ENCODE measurements at regions not wholly inside any gene's neighbourhood (a gene's known extent, or its start where the extent isn't known, plus 50 kb on each side); places are given as distances from the start of the nearest gene placed in this dataset.
"Not testable (repeated sequence)": the region's sequence is repeated elsewhere in the genome, so short reads cannot be mapped to it uniquely, and the experiment has no call there.

DNA sequence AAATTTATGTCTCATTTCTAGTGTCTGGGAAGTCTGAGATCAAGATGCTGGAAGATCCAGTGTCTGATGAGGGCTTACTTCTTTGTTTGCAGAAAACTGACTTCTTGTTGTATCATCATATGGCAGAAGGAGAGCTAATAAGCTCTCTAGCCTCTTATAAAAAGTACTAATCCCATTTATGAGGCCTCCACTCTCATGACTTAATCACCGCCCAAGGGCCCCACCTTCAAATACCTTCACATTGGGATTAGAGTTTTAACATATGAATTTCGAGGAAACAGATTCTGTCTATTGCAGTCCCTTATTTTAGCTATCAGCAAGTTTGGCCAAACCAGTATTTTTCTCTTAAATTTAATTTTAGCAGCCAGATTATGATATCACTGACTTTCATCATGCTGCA lies 150.2 kb upstream of the TMPRSS15 start:
- DNase-seq = no peak

DNA sequence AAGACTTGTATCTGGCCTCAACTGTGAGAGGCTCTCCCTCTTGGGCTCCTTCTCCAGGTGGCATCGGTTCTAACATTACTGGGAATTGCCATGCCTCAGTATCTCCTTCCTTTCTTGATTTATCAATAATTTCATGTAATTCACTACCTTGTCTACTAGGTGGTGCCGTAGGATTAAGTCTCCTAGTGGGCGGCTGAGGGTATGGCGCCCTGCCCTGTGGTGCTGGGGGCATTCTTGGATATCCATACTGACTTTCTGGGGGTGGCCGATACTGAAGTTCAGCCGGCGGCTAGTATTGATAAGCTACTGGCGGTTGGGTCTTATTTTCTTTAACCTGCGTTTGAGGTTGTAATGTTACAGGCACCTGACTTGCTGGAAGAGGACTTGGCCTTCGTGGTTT lies 164.2 kb upstream of the TMPRSS15 start:
- DNase-seq = not testable (repeated sequence)

DNA sequence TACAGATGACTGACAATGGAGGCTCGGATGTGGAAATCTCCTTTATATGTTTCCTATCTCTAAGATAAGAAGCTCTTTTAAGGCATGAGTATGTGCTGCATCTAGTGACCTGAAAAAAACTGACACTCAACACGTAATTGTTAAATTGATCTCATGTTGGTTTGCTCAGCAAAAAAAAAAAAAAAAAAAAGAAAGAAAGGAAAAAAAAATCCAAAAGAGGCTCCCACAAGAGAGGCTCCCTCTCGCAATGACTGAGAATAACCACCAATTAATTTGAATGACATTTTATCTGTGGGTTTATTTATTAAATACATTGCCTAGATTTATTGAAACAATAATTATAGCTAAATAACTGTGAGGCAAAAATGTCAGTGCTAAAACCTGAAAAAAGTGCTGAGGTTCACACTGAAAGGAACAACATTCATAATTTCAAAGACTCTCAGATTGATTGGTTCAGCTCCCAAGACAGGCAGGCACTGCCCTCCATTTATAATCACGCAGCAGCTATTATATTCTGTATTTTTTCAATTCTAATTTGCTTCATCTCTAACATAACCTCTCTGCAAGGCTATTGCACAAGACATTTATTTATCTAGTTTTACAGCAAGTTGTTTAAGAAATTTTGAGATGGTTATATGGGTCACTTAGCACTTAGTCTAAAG lies 184.5 kb upstream of the TMPRSS15 start:
- no peak for DNase-seq

DNA sequence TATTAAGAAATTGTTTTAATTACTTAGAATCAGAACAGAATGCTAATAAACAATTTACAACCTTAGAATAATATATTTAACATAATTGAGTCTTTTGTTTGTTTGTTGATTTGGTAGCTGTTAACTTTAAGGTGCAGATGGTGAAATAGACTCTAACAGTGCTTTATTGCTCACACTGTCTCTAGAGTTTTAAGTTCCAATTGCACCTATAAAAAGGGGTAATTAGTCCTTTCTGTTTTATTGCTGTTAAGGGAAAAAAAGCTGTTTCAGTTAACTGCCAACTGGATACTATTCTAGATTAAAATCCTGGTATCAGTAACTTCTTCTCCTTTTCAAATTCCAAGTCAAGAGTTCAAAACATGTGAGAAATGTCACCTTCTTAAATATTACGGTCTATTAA lies 197.6 kb upstream of the TMPRSS15 start:
- no peak for DNase-seq

DNA sequence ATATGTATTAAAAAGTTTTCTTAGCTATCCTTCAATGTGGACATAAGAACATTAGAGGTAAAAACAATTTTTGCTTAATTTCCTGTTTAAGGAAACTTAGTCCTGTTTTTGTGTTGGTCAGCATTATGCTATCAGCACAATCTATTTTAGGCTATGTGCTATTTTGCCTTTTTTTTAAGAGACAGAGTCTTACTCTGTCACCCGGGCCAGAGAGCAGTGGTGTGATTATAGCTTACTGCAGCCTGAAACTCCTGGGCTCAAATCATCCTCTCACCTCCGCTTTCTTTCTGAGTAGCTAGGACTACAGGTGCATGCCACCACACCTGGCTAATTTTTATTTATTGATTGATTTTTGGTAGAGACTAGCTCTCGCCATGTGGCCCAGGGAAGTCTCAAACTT lies 199.1 kb upstream of the TMPRSS15 start:
- DNase-seq = no peak

DNA sequence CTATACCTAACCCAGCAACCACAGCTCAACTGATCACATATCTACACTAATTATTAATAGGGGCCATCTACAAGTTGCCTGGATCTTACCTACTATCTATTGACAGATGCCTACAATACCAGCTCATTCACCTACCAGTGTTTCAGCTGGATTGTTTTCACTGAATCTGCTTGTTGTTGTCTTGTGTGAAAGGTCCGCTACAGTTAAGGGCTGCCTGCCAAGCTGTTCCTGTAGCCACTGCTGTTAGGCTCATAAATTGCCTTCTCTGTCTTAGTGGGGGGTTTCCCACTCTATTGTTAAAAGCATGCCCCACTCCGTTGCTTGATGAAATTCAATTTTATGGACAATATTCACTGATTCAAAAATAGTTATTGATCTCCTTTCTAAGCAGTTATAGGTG lies 199.7 kb upstream of the TMPRSS15 start:
- no peak for DNase-seq

DNA sequence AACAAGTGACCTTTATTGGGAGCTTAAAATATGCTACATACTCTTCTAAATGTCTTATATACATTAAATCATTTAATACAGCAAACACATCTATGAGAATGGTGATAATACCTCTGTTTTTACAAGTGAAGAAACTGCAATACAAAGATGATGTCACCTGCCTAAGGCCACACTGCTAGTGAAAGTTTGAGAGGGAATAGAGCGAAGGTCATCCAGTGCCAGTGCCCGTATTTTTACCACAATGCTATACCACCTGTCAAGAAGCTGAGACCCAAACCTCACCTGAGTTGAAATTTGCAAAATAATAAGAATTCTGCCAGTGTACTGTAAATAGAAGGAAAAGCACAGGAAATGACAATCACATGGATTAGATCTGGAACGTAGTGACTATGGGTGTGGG lies 200.4 kb upstream of the TMPRSS15 start:
- DNase-seq = no peak

DNA sequence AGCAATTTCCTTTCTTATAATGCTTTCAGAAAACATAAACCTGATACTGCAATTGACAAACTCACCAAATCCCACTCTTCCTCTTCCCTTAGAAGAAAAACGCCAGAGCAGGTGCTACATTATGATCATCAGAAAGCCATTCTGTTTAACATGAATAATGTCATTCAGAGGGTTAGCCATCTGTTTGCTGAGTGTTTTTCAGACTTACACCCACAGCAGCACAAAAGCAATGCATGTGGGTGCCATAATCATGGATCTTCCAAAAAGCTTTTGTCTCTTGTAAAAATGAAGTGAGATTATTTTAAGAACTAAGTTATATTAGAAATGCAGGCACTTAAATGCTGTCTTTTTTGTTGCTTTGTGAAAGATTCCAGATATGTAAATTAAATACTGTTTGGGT lies 204.6 kb upstream of the TMPRSS15 start:
- DNase-seq = no peak

DNA sequence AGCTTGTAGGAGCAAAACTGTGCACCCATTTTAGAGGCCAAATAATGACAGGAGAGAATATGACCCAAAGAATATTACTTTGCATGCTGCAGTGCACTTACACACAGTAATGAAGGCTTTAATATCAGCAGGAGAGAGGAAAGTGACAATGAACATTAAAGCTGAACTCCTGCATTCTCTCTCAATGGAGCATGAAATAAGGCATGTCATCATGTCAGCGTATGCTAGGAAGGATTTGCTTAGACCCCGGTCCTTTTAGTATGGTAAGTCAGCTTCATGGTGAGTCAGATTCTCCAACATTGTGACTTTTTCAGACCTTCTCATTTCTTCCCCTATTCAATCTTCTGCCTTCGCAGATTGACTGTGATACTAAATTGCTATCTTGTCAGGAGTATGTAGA lies 210.7 kb upstream of the TMPRSS15 start:
- DNase-seq = no peak

DNA sequence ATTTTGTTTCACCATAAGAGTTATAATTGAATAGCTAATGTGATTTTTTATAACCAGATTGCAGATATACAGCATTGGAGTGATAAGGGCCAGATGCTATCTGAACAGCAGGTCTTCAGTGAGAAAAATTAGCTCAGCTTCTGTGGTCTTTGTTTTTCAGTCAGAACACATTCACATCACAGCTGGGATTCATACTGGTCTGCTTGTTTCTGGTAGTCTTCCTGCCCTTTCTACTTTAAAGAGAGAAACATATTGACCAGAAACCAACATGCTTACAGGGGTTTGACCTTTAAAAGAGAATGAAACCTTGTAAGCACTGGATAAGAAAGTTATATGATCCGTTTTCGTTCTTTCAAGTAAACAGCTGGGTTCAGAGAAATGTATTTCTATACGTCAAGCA lies 213.7 kb upstream of the TMPRSS15 start:
- no peak for DNase-seq

DNA sequence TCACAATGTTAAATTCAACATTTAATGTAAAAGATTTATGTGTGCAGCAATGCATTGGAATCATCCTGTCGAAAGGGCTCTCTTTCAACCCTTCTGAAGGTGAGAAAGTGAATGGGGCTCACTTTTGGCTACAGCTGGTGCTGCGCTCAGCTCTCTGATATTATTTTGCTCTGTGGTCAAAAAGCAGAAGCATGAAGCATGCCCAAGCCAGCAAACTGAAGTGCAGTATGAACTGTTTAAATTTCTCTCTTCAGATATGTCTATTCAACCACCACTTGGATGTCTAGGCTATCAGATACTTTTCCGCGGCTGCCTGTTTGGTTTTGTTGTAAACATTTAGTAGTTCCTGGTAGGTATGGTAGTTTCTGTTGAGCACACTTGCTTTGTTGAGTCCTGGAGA lies 216.9 kb upstream of the TMPRSS15 start:
- DNase-seq = no peak

DNA sequence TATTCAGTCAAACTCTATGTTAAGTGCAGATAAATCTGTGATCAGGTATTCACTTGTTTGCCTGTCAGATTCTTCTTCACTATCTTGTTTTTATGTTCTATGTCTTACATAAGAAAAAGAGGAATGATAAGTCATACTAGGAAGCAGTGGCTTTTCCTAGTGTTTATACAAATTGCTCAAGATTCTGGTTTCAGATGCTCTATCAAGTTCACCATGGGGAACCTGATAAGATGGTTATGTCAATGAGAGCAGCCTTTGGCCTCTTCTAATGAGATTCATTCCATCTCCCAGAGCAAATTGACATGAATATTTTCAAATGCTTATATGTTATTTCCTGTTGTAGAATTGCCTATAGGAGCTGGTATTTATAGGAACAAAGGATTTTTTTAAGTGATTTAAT lies 218.8 kb upstream of the TMPRSS15 start:
- no peak for DNase-seq

DNA sequence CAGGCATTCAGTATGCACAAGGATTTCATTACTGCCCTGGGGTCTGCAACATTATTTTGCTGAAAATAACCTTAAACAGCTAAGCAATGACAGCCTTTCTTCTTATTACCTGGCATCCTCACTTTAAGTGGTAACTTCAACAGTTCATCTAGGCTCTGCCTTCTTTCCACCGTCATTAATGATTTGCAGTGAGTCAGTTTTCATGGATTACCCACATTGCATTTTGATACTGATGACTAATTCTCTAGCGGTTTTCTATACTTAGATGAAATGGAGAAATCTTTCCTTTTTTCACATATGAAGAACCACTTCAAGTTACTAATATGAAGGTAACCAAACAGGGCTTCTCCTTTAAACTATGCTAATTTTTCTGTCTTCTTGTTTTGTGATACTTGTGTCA lies 226.9 kb upstream of the TMPRSS15 start:
- DNase-seq = no peak

DNA sequence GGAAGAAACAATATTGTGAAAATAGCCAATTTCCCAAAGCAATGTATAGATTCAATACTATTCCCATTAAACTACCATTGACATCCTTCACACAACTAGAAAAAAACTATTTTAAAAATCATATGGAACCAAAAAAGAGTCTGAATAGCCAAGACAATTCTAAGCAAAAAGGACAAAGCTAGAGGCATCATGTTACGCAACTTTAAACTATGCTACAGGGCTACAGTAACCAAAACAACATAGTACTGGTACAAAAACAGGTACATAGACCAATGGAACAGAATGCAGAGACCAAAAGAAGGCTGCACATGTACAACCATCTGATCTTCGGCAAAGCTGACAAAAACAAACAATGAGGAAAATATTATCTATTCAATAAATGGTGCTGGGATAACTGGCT lies 233.3 kb upstream of the TMPRSS15 start:
- no peak for DNase-seq

DNA sequence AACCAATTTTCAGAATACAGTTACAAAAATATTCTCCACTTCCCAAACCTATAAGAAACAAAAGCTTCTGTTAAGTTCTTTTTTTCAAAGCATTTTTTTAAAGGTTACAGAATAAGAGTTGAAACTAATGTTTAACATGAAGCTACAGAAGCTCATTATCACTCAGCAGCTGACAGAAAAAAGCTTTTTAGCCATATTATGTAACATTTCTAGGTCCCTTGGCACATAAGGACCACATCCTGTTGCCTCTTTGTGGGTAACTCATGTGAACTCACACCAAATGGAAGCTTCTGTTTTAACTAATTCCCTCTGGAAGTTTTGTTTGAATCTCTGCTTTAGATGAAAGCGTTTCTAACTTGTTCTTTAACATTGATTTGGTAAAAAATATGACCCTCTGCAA lies 242.5 kb upstream of the TMPRSS15 start:
- no peak for DNase-seq

DNA sequence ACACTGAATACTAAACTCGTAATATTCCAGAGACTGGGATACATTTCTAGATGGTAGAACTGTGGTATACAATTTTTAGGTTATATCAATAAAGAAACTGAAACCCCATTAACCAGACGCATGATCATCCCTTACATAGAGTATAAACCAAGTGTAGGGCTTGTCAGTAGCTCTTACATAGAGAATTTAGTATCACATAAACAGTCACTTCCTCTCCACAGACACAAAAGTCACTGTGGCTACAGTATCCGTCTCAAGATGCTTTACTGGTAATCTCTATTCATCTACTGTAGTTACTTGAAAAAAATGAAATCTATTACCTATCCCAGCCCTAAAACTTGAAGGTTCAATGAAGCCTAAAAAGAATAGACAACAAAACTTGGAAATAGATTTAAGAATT lies 252.3 kb upstream of the TMPRSS15 start:
- no peak for DNase-seq

DNA sequence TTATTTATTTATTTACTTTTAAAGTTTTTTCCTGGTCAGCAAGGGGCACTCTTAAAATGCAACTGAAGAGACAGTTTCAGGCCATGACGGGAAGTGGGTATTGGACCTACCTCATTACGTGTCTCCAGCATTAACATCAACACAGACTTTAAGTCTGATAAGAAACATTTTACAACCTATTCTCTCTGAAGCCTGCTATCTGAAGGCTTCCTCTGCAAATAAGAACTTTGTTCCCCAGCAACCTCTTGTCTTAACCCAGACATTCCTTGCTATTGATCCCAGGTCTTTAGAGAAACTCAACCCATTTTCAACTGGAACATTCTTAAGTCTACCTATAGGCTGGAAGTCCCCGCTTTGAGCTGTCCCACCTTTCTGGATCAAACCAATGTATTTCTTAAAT lies 258.3 kb upstream of the TMPRSS15 start:
- no peak for DNase-seq

DNA sequence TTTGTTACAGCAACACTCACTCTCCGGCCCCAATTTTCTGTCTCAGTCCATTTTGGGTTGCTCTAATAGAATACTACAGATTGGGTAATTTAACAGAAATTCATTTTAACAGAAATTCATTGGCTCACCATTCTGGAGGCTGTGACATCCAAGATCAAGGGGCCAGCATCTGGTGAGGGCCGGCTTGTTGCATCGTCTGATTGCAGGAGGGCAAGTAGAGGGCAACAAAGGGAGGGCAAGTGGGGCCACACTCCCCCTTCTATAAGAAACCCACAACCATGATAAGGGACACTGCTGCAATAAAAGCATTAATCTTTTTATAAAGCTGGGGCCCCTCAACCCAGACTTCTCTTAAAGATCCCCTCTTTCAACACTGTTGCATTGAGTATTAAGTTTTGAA lies 260.1 kb upstream of the TMPRSS15 start:
- no peak for DNase-seq

DNA sequence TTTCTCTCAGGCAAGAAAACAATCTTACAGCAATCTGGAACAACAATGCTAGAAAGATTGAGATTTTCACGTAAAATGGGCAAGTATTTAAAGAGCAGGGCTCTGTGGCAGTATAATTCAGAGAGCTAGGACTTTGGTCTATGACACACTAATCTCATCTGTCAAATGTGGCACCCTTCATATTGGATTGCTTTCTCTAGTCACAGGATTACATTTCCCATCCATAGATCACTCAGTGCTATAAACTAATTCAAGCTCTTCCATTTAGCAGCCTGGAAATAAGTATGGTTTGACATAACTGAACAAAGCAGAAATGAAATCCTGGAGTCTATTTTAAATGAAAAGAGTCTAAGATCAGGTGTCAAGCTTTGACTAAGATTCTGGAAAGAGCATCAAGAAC lies 263.1 kb upstream of the TMPRSS15 start:
- DNase-seq = no peak

DNA sequence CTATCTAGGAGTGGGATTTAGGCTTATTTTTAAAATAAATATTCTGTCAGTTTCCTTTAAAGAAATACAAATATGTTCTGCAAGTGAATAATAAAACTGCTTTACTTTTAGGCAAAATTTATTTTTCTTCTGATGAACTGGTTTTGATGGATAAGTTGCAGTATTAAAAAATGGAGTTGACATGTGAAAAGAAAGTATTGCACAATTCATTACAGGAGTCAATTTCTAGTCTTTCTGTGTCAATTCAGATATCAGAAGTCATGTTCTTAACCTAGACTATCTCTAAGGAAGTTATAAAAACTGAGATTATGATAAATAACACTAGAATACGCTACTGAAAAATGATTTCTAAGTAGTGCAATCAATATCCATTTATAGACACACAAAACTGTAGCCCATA lies 270.2 kb upstream of the TMPRSS15 start:
- DNase-seq = no peak

DNA sequence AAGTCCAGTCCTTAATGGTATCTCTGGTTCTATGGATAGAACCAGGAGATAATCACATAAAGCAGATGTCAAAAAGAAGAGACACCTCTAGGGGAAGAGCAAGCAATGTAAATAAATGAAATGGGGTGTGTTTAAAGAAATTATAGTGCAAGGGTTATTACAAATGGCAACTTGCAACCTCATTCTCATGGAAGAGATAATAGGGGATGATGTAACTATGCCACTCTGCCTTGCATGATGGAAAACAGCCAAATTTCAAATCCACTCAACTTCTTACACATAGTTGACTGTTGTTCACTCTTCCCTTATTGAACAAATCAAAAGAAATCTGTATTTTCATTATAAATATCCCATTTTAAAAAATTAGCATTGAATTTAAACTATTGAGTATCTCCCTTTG lies 274.0 kb upstream of the TMPRSS15 start:
- DNase-seq = no peak

DNA sequence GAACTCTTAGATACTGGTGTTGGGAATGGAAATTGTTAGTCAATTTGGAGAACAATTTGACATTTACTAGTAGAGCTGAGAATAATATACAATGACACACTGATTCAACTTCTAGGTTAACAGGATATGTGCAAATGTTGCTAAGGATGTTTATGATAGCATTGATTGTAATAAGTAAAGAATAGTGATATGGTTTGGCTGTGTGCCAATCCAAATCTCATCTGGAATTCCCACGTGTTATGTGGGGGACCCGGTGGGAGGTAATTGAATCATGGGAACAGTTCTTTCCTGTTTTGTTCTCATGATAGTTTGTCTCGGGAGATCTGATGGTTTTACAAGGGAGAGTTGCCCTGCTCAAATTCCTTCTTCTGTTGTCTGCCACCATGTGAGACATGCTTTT lies 302.4 kb upstream of the TMPRSS15 start:
- DNase-seq = no peak

DNA sequence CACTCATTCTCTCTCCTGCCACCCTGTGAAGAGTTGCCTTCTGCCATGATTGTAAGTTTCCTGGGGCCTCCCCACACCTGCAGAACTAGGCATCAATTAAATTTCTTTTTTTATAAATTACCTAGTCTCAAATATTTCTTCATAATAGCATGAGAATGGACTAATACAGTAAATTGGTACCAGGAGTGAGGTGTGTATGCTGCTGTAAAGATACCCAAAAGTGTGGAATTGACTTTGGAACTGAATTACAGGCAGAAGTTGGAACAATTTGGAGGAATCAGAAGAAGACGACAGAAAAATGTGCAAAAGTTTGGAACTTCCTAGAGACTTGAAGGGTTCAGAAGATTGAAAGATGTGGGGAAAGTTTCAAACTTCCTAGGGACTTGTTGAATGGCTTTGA lies 308.1 kb upstream of the TMPRSS15 start:
- no peak for DNase-seq

DNA sequence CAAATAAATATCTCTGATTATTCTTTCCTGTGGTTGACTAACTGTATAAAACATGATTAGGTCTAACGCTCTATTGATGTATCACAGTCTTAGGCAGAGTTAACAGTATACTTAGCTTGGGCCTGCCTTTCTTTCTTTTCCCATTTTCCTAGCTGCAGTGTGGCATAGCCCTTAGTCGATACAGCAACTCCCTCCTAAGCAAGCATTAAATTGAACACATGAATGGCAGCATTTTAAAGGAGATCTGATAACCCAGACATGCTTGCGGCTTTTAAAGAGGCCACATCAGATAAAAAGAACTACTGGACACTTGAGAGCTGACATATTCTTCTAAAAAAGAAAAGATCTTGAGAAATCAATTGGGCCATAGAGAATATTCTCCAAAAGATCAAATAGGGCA lies 312.0 kb upstream of the TMPRSS15 start:
- no peak for DNase-seq

DNA sequence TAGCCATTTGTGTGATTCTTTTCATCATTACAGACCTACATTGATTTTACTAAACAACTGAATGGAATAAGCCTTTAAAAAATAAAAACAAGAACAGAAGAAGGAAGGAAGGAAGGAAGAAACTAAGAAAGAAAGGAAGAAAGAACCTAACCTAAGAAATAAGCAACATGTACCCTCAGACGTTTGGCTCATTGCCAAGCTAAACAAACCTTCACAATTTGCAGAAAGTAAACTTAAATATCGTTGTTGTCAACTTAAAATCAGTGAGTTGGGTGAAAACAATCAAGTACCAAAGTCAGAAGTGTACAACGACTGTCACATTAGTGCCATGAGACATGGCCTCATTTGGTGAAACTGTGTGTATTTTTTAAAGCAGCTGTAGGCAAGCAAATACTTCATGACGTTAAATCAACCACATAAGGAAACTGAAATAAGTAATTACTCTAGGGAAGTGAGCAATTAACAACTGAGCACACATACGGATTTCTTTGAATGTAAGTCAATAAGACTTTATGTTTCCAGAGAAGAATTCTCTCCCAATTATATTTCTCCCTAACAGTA lies 313.1 kb upstream of the TMPRSS15 start:
- no peak for DNase-seq

All from inflammatory macrophage (primary cell).